Activated naive CD8-positive, alpha-beta T cell treated with anti-CD3 and anti-CD28 coated beads, Interleukin-2, amount 50 U/mL, for 24 hours (primary cell): ENCODE measurements at regions not wholly inside any gene's neighbourhood (a gene's known extent, or its start where the extent isn't known, plus 50 kb on each side); places are given as distances from the start of the nearest gene placed in this dataset.

Experiments used
- ATAC-seq: fragments of 150-1000 bp; cut with Tn5 transposase; one replicate; pipeline ENCODE4 v1.10.0; 2021
- DNase-seq: peaks from one replicate; pipeline ENCODE4 v3.0.0; 2021
- H3K27ac Mint-ChIP-seq: one replicate; pipeline ENCODE4 v1.8.0; 2021; ENCODE audit warnings: mild to moderate bottlenecking, mixed read lengths
- H3K27me3 Mint-ChIP-seq: one replicate; pipeline ENCODE4 v1.8.0; 2021; ENCODE audit warnings: mixed read lengths
- H3K36me3 Mint-ChIP-seq: one replicate; pipeline ENCODE4 v1.8.0; 2021; ENCODE audit warnings: low read depth, mixed read lengths
- H3K4me1 Mint-ChIP-seq: one replicate; pipeline ENCODE4 v1.8.0; 2021; ENCODE audit warnings: mixed read lengths
- H3K4me3 Mint-ChIP-seq: one replicate; pipeline ENCODE4 v1.8.0; 2021; ENCODE audit warnings: mild to moderate bottlenecking, moderate library complexity, mixed read lengths
- H3K9me3 Mint-ChIP-seq: one replicate; pipeline ENCODE4 v1.8.0; 2021; ENCODE audit warnings: mixed read lengths

DNA sequence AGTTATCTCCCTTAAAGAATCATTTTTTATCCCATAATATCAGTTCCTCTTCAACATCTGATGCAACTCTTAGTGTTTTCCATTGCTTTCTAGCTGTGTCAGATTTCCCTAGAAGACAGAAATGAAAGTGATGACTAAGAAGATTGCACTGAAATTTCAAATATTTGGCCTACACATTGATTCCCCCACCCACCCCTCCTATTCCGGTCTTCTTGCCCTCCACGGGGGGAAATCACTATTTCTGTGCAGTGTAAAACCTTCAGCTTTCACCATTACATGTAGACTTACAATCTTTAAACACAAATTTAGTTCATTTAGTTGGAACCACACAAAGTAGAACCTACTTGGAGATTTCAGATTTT, 63.7 kb upstream of the IL6 start:
- Mint-ChIP-seq H3K4me3 (peak overlapping the region; percentile 56), H3K27ac (peak overlapping the region; percentile 78), H3K27me3 (peaks cover 16% of the 10 kb centered on the region), H3K36me3 (no peaks in the 10 kb centered on the region), H3K9me3 (peaks cover 7% of the 10 kb centered on the region), H3K4me1 (peaks cover 57% of the 10 kb centered on the region)
- DNase-seq (no peak), ATAC-seq (no peak)

DNA sequence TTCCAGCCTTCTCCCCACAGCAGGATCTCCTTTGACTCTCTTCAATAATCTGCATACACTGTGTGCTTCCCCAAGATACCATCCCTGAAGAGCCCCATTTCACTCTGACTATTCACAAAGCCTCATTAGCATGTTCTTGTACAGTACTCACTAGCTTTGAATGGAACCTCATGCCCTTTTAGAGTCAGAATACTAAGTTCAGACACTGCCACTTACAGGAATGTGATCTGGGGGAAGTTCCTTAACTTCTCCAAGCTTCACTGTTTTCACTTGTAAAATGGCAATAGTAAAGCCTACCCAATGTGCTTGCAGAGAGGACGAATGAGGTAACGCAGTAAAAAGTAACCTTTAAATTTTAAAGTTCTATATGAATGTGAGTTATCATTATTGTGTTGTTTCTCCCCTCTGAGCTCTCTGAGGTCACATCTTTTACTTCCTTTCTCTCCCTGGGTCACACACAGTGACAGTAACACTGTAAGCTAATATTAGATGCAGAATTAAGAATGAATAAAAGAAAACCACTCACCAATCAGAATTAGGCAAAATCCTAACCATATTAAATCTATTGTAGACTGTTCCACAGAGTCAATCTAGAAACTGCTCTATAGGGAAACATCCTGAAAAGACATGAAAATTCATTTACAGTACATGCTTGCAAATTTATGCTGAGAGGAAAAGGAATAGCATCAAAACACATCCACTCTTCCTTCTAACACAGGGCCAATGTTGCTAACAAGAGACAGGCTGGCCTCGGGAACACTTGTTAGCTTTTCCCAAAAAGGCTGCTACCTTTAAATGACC, 64.2 kb upstream of the IL6 start:
- Mint-ChIP-seq H3K4me1 (peaks cover 53% of the 10 kb centered on the region), H3K4me3 (peak overlapping the region; percentile 56), H3K36me3 (no peaks in the 10 kb centered on the region), H3K27ac (peak overlapping the region; percentile 78), H3K27me3 (peaks cover 13% of the 10 kb centered on the region), H3K9me3 (peaks cover 7% of the 10 kb centered on the region)
- no peak for DNase-seq
- ATAC-seq: peak; percentile 89

DNA sequence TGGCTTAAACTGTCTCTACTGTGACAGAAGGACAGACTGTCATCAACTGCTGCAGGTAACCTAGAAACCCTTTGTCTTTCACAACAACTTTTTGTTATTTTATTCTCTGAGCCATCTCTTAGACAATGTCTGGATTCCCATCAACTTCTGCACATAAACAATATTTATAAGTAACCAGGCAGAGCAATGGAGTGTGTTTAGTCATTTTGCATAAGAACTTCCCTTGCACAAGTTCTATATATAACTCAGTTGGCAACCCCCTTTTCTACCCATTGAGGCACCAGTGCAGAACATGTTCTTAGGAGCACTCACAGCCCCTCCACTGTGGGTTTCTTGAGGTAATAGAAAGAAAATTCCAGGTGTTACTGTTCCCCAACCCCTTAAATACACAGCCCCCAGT, 65.0 kb upstream of the IL6 start:
- H3K27me3 Mint-ChIP-seq: peaks cover 9% of the 10 kb centered on the region
- peak overlapping the region; percentile 78 for H3K27ac Mint-ChIP-seq
- peaks cover 46% of the 10 kb centered on the region for H3K4me1 Mint-ChIP-seq
- peak; percentile 49 for ATAC-seq
- no peak for DNase-seq
- H3K9me3 Mint-ChIP-seq: peaks cover 7% of the 10 kb centered on the region
- no peaks in the 10 kb centered on the region for H3K36me3 Mint-ChIP-seq
- H3K4me3 Mint-ChIP-seq: peak overlapping the region; percentile 48

DNA sequence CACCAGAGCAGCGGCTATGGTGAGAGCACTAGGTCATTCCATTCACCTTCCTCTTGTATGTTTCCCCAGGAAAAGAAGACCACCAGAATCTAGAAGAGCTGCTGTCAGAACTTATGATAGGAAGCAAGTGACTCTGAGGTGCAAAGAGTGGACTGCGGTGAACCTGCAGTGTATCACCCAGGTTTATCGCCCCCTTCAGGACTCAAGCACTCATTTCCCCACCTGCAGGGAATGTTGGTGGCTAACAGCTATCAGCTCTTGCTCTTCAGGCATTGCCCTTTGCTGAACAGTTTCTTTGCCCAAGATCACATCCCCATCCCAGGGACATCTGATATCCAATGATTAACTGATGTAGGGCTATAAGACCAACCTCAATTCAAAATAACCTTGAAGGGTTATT, 66.3 kb upstream of the IL6 start:
- H3K4me1 Mint-ChIP-seq: peaks cover 34% of the 10 kb centered on the region
- H3K27me3 Mint-ChIP-seq: peaks cover 9% of the 10 kb centered on the region
- ATAC-seq: no peak
- H3K4me3 Mint-ChIP-seq: no peak overlapping the region
- H3K9me3 Mint-ChIP-seq: peaks cover under 1% of the 10 kb centered on the region
- no peak for DNase-seq
- no peak overlapping the region for H3K27ac Mint-ChIP-seq
- no peaks in the 10 kb centered on the region for H3K36me3 Mint-ChIP-seq

DNA sequence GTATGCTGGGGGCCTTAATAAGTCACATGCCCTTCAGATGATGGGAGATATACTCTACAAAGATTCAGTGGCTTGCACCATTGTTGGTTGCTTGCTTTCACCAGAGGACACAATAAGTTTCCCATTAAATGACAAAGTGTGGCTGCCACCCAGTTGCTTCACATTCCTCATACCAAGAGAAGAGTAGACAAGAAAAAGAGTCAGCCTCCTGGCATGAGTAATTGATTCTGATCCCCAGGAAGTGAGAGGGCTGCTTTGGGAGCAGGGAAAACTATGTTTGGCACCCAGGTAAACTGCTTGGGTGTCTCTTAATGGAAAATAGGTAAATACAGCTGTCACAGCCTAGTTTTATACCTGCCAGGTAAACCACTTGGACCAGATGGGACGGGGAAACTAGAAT, 66.7 kb upstream of the IL6 start:
- no peaks in the 10 kb centered on the region for H3K36me3 Mint-ChIP-seq
- ATAC-seq (no peak), DNase-seq (no peak)
- no peak overlapping the region for H3K27ac Mint-ChIP-seq
- no peaks in the 10 kb centered on the region for H3K9me3 Mint-ChIP-seq
- H3K27me3 Mint-ChIP-seq: peaks cover 9% of the 10 kb centered on the region
- peaks cover 33% of the 10 kb centered on the region for H3K4me1 Mint-ChIP-seq
- no peak overlapping the region for H3K4me3 Mint-ChIP-seq

DNA sequence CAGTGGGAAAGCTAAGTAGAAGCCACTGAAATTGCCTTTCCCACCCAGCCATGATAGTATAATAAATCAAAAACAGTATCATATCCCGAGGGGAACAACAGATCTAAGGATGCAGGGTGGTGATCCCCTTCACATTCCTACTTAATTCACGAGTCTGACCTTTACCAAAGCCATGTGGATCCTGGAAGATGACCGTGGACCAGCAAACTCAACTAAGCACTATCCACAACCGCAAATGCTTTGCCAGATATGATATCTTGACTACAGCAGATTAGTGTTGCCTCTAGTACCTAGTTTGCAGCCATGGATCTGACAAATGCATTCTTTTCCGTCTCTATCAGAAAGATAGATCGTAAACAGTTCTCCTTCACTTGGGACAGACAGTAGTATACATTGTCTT, 67.3 kb upstream of the IL6 start:
- Mint-ChIP-seq H3K9me3 (no peaks in the 10 kb centered on the region), H3K36me3 (no peaks in the 10 kb centered on the region), H3K4me3 (no peak overlapping the region), H3K27ac (no peak overlapping the region), H3K27me3 (peaks cover 9% of the 10 kb centered on the region), H3K4me1 (peaks cover 32% of the 10 kb centered on the region)
- ATAC-seq: no peak
- DNase-seq: no peak

DNA sequence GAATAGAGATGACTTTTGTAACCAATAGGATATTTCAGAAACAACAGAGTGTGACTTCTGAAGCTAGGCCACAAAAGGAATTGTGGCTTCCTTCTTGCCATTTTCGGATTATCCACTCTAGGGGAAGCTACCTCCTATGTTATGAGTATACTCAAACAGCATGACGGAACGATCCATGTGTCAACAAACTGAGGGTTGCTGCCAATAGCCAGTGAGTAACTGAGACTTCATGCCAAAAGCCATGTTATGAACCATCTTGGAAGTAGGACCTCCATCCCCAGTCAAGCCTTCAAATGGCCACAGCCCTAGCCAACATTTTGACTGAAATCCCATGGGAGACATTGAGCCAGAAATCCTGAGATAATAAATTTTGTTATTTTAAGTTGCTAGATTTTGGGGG, 69.0 kb upstream of the IL6 start:
- H3K4me1 Mint-ChIP-seq: peaks cover 18% of the 10 kb centered on the region

DNA sequence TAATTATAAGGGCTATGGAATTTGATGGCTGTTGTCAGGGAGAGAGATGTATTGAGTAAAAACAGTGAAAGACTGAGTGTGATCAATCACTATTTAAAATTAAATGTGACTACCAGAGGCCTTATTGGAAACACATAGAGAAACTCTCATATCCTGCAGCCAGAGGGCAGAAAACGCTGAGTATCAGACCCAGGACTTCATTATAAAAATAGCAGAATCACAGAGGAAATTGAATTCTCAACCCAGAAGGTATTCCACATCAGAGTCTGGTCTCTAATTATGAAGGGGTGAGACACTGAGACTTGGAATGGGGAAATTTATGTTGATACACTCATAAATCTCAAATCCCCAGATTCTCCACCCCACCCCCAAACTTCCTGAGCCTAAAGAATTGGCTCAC, 69.5 kb upstream of the IL6 start:
- no peaks in the 10 kb centered on the region for H3K36me3 Mint-ChIP-seq
- ATAC-seq: no peak
- no peak overlapping the region for H3K4me3 Mint-ChIP-seq
- no peaks in the 10 kb centered on the region for H3K9me3 Mint-ChIP-seq
- H3K27me3 Mint-ChIP-seq: peaks cover 12% of the 10 kb centered on the region
- peaks cover 12% of the 10 kb centered on the region for H3K4me1 Mint-ChIP-seq
- DNase-seq: no peak
- no peak overlapping the region for H3K27ac Mint-ChIP-seq

More for the DNA sequence above, 69.0 kb upstream of the IL6 start:
- Mint-ChIP-seq H3K27ac (no peak overlapping the region), H3K9me3 (no peaks in the 10 kb centered on the region), H3K4me3 (no peak overlapping the region), H3K36me3 (no peaks in the 10 kb centered on the region), H3K27me3 (peaks cover 9% of the 10 kb centered on the region)
- DNase-seq (no peak), ATAC-seq (no peak)

DNA sequence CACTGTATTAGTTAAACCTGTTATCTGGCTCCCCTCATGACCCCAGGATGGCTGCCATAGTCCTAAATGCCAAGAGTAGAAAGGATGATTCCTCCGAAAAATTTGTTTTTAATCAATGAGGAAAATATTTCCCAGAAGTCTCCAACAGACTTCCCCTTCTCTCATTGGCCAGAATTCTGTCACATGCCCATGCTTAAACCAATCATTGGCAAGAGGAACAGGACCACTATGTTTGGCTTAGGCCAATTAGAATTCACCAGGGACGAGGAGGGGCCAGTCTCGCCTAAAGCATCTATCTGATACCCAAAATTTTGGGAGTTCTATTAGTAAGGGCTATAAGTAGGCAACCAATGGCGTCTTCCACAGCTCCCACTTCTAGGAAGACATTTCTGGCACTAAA, 71.2 kb upstream of the IL6 start:
- no peaks in the 10 kb centered on the region for H3K36me3 Mint-ChIP-seq
- no peak overlapping the region for H3K4me3 Mint-ChIP-seq
- no peak for ATAC-seq
- H3K27me3 Mint-ChIP-seq: peaks cover 11% of the 10 kb centered on the region
- no peak overlapping the region for H3K27ac Mint-ChIP-seq
- no peaks in the 10 kb centered on the region for H3K9me3 Mint-ChIP-seq
- DNase-seq: no peak
- H3K4me1 Mint-ChIP-seq: peaks cover 1% of the 10 kb centered on the region

DNA sequence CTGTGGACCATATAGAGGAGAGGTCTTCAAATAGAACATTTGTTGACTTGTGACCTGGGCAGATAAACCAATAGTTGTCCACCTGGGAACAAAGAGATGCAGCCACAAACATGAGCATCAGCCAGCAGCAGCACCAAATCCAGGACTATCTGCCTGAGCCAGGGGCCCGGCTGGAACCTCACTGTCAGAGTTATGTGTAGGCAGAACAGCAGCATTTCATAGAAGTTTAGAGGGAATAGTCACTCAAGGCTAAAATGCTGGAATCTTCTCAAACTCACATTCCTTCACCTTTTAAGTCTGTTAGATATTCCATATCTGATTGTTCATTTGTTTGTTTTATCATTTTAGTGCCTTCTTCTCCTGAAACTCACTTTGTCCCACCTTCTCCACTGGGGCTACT, 72.2 kb upstream of the IL6 start:
- Mint-ChIP-seq H3K27ac (no peak overlapping the region), H3K9me3 (peaks cover 4% of the 10 kb centered on the region), H3K27me3 (peaks cover 14% of the 10 kb centered on the region), H3K4me3 (no peak overlapping the region), H3K36me3 (no peaks in the 10 kb centered on the region), H3K4me1 (peaks cover 4% of the 10 kb centered on the region)
- ATAC-seq: no peak
- DNase-seq: no peak

DNA sequence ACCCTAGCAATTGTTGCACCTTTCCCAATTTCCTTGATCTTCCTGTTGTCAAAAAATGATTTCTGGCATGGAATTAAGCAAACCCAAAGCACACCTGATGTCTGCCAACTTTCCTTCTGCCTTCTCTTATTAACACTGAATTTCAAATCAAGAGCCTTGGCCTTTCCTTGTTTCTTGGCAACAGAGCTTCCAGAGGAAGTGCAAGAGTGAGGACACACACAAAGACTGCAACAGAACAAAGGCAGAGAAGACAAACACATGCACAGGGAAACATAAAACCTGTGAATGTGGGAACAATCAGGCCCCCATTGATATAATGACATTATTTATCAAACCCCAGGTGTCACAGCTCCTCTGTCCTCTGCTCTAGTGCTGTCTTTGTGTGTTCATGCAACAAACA, 73.0 kb upstream of the IL6 start:
- DNase-seq (no peak), ATAC-seq (no peak)
- Mint-ChIP-seq H3K9me3 (peaks cover 5% of the 10 kb centered on the region), H3K36me3 (no peaks in the 10 kb centered on the region), H3K27ac (no peak overlapping the region), H3K4me3 (no peak overlapping the region), H3K4me1 (peaks cover 4% of the 10 kb centered on the region), H3K27me3 (peaks cover 16% of the 10 kb centered on the region)

DNA sequence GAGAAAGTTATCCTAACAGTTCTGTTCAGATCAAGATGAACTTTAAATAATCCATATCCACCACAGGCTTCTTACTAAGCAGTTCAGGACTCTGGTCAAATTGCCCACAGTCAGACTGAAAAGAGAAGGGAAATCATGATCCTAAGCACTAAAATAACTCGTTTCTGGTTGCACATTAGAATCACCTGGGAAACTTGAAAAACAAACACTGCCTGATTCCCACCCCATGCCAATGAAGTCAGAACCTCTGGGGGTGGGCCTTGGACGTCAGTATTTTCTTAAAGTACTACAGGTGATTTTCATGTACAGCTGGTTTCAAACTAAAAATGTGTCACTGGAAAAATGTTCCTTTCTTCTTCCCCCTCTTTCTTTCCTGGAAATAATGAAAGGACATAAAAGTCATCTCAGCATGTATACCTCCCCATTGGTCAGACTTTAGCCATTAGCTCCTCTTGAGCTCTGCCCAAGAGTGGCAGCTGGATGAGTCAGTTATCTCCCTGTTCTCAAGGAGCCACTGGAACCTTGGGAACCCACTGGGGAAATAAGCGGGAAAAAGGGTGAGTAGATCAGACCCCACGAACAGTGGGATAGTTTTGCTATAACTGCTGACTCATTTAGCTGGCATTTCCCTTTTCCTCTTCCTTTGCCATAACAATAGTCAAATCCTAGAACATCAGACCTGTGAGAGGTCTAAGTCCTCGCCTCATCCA, 75.3 kb upstream of the IL6 start:
- peaks cover 19% of the 10 kb centered on the region for H3K9me3 Mint-ChIP-seq

DNA sequence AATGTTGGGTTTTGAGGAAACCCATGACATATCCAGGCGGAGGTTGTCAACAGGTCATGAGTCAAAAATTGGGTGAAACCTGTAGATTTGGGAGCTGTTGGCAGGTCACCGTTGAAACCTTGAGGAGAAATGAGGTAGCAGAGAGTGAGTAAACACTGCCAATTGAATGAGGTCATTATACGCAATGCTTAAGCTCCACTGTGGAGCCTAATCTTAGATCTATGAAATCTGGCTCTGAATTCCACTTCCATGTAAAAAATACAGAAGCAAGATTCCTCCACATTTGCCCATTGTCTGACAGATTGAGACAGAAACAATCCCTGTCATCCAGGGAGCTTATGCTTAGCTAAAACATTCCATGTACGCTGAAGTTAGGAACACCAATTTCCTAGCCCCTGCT, 76.0 kb upstream of the IL6 start:
- H3K9me3 Mint-ChIP-seq: peaks cover 19% of the 10 kb centered on the region
- H3K4me1 Mint-ChIP-seq: peaks cover 13% of the 10 kb centered on the region
- no peak overlapping the region for H3K4me3 Mint-ChIP-seq
- H3K27ac Mint-ChIP-seq: no peak overlapping the region
- no peak for DNase-seq
- H3K27me3 Mint-ChIP-seq: peaks cover 23% of the 10 kb centered on the region
- H3K36me3 Mint-ChIP-seq: peaks cover 14% of the 10 kb centered on the region
- no peak for ATAC-seq

More for the DNA sequence above, 75.3 kb upstream of the IL6 start:
- Mint-ChIP-seq H3K36me3 (peaks cover 9% of the 10 kb centered on the region), H3K27ac (no peak overlapping the region), H3K4me1 (peaks cover 13% of the 10 kb centered on the region), H3K4me3 (no peak overlapping the region), H3K27me3 (peaks cover 23% of the 10 kb centered on the region)
- ATAC-seq (no peak), DNase-seq (no peak)

DNA sequence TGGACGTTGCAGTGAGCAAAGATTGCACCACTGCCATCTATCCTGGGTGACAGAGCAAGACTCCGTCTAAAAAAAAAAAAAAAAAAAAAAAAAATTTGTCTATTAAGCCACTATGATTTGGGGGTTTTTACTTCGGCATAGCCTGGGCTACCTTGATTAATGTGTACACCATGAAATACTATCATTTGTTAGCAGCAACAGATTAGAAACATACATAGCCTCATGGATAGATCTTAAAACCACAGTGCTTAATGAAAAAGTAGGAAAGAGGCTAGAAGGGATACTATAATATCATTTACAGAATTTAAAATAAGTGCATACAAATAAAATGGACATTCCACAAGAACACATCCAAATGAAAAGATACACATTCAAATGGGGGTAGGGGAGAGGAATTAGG, 77.3 kb upstream of the IL6 start:
- Mint-ChIP-seq H3K27me3 (peaks cover 23% of the 10 kb centered on the region), H3K27ac (no peak overlapping the region), H3K9me3 (peaks cover 28% of the 10 kb centered on the region), H3K4me1 (peaks cover 13% of the 10 kb centered on the region), H3K36me3 (peaks cover 19% of the 10 kb centered on the region), H3K4me3 (no peak overlapping the region)
- ATAC-seq (no peak), DNase-seq (no peak)

DNA sequence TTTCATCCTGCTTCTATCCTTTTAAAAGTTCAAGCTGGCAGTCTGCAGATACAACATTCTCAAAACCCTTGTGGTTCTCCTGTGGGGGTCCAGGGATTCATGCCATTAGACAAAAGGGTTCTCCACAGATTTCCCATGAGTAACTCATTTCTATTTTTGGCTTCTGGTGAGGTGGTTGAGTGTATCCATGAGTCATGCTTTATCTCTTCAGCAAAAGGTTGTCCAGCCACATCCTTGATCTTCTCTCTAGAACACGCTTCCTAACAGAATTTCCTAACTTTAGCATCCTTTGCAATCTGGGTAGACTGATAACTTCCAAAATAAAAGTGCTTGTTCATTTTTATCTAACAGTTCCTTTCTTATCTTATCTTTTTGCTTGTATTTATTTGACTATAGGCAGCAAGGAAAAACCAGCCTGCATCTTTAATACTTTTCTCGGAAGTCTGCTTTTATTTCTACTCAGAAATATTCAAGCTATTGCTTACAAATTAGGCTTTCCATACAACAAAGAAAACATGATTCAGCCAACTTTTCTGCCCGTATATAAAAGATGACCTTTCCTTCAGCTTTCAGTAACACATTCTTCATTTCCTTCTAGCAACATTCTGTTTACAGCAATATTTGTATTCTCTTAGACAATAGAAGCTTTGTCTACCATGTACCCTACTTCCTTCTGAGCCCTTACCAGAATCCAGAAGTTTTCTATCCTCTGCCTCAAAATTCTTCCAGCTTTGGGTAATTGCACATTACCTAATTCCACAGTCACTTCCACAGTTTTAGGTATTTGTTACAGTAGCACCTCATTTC, 79.3 kb upstream of the IL6 start:
- DNase-seq: no peak

More for the DNA sequence above, 79.3 kb upstream of the IL6 start:
- no peak for ATAC-seq
- Mint-ChIP-seq H3K9me3 (peaks cover 43% of the 10 kb centered on the region), H3K4me3 (no peak overlapping the region), H3K36me3 (peaks cover 20% of the 10 kb centered on the region), H3K27me3 (peaks cover 27% of the 10 kb centered on the region), H3K4me1 (peaks cover 13% of the 10 kb centered on the region), H3K27ac (no peak overlapping the region)
